Pancreas (tissue), 10 donors: ENCODE measurements at regions not wholly inside any gene's neighbourhood (a gene's known extent, or its start where the extent isn't known, plus 50 kb on each side); places are given as distances from the start of the nearest gene placed in this dataset.

Source experiments
- ATAC-seq, 4 donors: fragments of 200-7000 bp; cut with Tn5 transposase; one replicate each; pipeline versions ENCODE4 v1.8.0 to v1.9.1; 2020; ENCODE audit warnings: mild to moderate bottlenecking in 4 of 4, moderate library complexity in 4 of 4
- DNase-seq, 6 donors: peaks; one replicate each; pipeline ENCODE4 v3.0.0-alpha.2; 2020
- FAIRE-seq: peaks from 2 replicates; lab custom pipeline; 2012; peaks lifted over from hg19 to GRCh38; lab: Jason Lieb, UNC
- H3K27ac ChIP-seq, 4 donors: fragments of 200-600 bp; sonication (generic); 1 replicate in 3 of 4; 2 replicates in 1 of 4; pipeline versions ENCODE4 v1.5.0 to v1.8.0; 2020
- H3K27me3 ChIP-seq, 4 donors: fragments of 200-600 bp; one replicate each; pipeline ENCODE4 v1.8.0; 2021
- H3K36me3 ChIP-seq, 3 donors: fragments of 200-600 bp; sonication (generic) in 1 of 3; one replicate each; pipeline versions ENCODE4 v1.5.0 to v1.8.0; 2020 to 2021
- H3K4me1 ChIP-seq, 3 donors: fragments of 200-600 bp; one replicate each; pipeline ENCODE4 v1.8.0; 2021
- H3K4me3 ChIP-seq, 4 donors: fragments of 200-600 bp; sonication (generic) in 2 of 4; one replicate each; pipeline versions ENCODE4 v1.5.0 to v1.8.0; 2020 to 2021
- H3K9me3 ChIP-seq, 4 donors: fragments of 200-600 bp; one replicate each; pipeline ENCODE4 v1.8.0; 2021
- WGBS, 2 donors: extraction: QIAGEN DNeasy Blood & Tissue Kit; methylation state at CpG; one replicate each; pipeline ENCODE4 v1.1.7; 2013; 5-methylcytosine and 5-hydroxymethylcytosine counted together
- intact Hi-C, 3 donors: fragments of 100-400 bp; cut with DNase I; formaldehyde crosslinking; loops; one replicate each; pipeline versions ENCODE4 v1.11.1 to v1.14.2; 2022
- TF ChIP-seq, protein P1 (sequence below), 4 donors: fragments of 200-600 bp; sonication (generic) in 3 of 4; IDR thresholded peaks; one replicate each; pipeline versions ENCODE4 v1.5.0 to v1.8.0; 2021; ENCODE audit warnings: antibody characterized with exemption in 4 of 4
- donor health status: healthy with polysubstance abuse.
- donor health status: DM: no; HTN: no; CAD: no; lungs with moderate emphysema.
- donor health status: DM: no; HTN: no; CAD: no.
- donor health status: control.
- donor health status: control.
- donor health status: Bipolar disorder and iron deficiency.
- donor health status: DM: yes; HTN: yes; CAD: no.
- donor health status: DM: no; HTN: no; CAD: no.
- donor health status: DM: no; HTN: no; CAD: no.
- donor health status: DM: yes; HTN: yes; CAD: no.

DNA sequence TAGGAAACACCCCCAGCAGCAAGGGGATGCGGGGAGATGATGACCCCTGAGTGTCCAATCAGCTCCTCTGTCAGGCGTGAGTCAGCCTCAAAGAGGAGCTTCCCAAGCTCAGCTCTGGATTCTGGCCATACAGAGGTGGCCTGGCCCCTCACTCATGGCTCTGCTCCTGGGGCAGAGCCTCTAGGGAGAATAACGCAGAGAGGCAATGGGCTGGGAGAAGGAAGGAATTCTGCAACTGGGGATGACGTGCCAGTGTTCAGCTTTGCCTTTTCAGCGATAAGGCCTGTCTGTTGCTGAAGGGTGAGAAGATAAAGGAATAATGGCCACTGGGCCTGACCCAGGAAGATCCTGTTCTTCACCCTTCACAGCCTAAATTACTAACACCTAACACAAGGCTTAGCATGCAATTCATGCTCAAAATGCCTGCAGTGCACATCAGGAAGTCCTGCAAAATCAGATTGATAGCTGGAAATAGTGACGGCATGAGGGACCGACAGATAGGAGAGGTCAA is 92.2 kb downstream of the TBX19 start:
- Histone ChIP-seq H3K27me3 (no peaks in the 10 kb centered on the region), H3K4me1 (no peaks in the 10 kb centered on the region), H3K27ac (no peak overlapping the region), H3K9me3 (no peaks in the 10 kb centered on the region), H3K36me3 (no peaks in the 10 kb centered on the region), H3K4me3 (no peak overlapping the region)
- TF ChIP-seq, protein P1, sequence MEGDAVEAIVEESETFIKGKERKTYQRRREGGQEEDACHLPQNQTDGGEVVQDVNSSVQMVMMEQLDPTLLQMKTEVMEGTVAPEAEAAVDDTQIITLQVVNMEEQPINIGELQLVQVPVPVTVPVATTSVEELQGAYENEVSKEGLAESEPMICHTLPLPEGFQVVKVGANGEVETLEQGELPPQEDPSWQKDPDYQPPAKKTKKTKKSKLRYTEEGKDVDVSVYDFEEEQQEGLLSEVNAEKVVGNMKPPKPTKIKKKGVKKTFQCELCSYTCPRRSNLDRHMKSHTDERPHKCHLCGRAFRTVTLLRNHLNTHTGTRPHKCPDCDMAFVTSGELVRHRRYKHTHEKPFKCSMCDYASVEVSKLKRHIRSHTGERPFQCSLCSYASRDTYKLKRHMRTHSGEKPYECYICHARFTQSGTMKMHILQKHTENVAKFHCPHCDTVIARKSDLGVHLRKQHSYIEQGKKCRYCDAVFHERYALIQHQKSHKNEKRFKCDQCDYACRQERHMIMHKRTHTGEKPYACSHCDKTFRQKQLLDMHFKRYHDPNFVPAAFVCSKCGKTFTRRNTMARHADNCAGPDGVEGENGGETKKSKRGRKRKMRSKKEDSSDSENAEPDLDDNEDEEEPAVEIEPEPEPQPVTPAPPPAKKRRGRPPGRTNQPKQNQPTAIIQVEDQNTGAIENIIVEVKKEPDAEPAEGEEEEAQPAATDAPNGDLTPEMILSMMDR (IDR thresholded peaks at IDR 0.05) = no peak
- FAIRE-seq (no peak), ATAC-seq (no peak), DNase-seq (no peak)
- intact Hi-C loops = no loop called here
- 78 to 85% methylated on average over 7 of the region's 7 CpGs for WGBS, 2 donors

DNA sequence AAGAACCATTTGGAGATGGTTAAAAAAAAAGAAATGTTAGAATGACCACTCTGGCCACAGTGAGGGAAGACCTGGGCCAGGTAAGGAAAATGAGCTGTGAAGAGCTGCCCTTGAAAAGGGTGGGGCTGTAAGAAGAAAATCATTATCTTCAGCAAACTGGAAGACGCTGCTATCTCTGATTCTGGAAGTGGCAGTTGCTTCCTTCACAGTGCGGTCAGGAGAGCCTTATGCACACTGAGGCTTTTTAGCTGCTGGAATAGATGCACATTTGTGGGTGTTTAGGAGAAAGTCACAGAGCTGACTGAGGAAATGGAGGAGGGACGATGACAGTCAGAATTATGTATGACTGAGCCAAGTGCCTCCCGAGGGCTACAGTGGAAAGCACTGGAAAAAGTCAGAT is 91.6 kb downstream of the TBX19 start:
- TF ChIP-seq, protein P1 (IDR thresholded peaks at IDR 0.05) = no peak
- intact Hi-C loops = no loop called here
- ATAC-seq = no peak
- no peaks in the 10 kb centered on the region for H3K4me1 ChIP-seq
- no peak overlapping the region for H3K4me3 ChIP-seq
- WGBS, 2 donors = 59 to 78% methylated on average over 4 of the region's 4 CpGs
- H3K9me3 ChIP-seq = no peaks in the 10 kb centered on the region
- no peaks in the 10 kb centered on the region for H3K36me3 ChIP-seq
- no peak for FAIRE-seq
- no peaks in the 10 kb centered on the region for H3K27me3 ChIP-seq
- H3K27ac ChIP-seq = no peak overlapping the region
- DNase-seq = no peak

DNA sequence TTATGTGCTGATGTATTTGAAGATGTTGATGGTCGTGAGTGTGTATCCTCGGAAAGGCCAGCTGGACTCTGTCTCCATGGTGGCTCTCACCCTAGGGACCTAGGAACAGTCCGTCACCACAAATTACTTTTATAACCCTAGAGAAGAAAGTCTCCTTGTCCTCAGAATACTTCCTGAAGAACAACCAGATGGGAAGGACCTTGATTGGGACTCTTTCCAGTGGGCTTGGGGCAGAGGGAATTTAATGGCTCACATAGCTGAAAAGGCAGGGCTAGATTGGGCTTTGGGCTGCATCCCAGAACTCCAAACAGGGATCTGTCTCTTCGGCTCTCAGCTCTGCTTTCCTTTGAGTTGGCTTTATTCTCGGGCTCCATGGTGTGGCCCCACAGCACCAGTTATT is 90.8 kb downstream of the TBX19 start:
- 81 to 89% methylated on average over 5 of the region's 5 CpGs for WGBS, 2 donors
- Histone ChIP-seq H3K9me3 (no peaks in the 10 kb centered on the region), H3K27ac (no peak overlapping the region), H3K27me3 (no peaks in the 10 kb centered on the region), H3K4me3 (no peak overlapping the region), H3K36me3 (no peaks in the 10 kb centered on the region), H3K4me1 (no peaks in the 10 kb centered on the region)
- no peak for FAIRE-seq
- intact Hi-C loops = no loop called here
- TF ChIP-seq, protein P1 (IDR thresholded peaks at IDR 0.05) = no peak
- ATAC-seq = no peak
- no peak for DNase-seq

DNA sequence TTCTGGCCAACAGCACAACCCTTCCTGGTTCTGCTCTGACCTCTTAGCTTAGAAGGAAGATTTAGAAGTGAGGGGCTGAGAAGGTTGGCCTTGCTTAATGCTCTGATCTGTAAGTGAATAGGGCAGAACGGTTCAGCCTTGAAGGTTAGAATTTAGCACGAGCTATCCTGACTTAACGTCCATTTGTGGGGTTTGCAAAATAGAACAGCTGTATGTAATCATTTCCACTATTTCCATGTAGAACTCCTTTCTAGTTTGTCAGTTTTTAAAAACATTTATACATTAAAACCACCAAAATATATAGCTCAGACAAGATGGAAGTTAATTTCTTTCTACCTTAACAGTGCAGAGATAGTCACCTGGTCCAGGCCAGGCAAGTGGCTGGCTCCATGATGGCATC is 89.9 kb downstream of the TBX19 start:
- 84 to 89% methylated on average over 3 of the region's 3 CpGs for WGBS, 2 donors
- FAIRE-seq (no peak), ATAC-seq (no peak), DNase-seq (no peak)
- H3K27me3 ChIP-seq = no peaks in the 10 kb centered on the region
- no peaks in the 10 kb centered on the region for H3K36me3 ChIP-seq
- intact Hi-C loops = no loop called here
- TF ChIP-seq, protein P1 (IDR thresholded peaks at IDR 0.05) = no peak
- peaks cover 0 to 1% (median 1%) of the 10 kb centered on the region in 3 donors for H3K4me1 ChIP-seq
- H3K4me3 ChIP-seq = no peak overlapping the region
- H3K27ac ChIP-seq = no peak overlapping the region
- no peaks in the 10 kb centered on the region for H3K9me3 ChIP-seq

DNA sequence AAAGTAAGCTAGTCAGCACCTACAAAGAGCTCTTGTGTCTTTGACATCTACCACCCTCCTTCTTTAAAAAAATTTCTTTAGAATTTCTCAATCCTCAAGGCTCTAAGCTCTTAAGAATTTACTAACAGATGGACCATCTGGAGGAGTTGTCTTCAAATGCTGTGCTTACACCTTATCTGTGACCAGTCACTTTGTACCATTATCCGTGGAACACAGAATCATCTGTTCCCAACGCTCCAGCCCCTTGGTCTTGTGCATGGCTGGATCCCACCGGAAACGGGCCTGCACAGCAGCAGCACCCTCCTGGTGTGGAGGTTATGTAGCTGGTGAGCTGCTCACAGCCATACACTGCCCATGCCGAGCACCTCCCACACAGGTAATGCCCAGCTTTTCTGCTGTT is 89.0 kb downstream of the TBX19 start:
- intact Hi-C loops = no loop called here

More for the DNA sequence above, 89.0 kb downstream of the TBX19 start:
- Histone ChIP-seq H3K4me1 (peaks cover 0 to 4% (median 3%) of the 10 kb centered on the region in 3 donors), H3K4me3 (no peak overlapping the region), H3K27me3 (no peaks in the 10 kb centered on the region), H3K9me3 (no peaks in the 10 kb centered on the region), H3K36me3 (no peaks in the 10 kb centered on the region), H3K27ac (no peak overlapping the region)
- FAIRE-seq (no peak), ATAC-seq (no peak), DNase-seq (no peak)
- 77 to 88% methylated on average over 5 of the region's 5 CpGs for WGBS, 2 donors
- TF ChIP-seq, protein P1 (IDR thresholded peaks at IDR 0.05) = no peak
